ENCODE measurements at regions not wholly inside any gene's neighbourhood (a gene's known extent, or its start where the extent isn't known, plus 50 kb on each side); places are given as distances from the start of the nearest gene placed in this dataset.
"Not testable (repeated sequence)": the region's sequence is repeated elsewhere in the genome, so short reads cannot be mapped to it uniquely, and the experiment has no call there.

GRCh38 chr21:19353256-19353655 is 949.7 kb upstream of the TMPRSS15 start:
- no peak for DNase-seq (ENCODE audit: low read depth in 2 of 2)

DNA sequence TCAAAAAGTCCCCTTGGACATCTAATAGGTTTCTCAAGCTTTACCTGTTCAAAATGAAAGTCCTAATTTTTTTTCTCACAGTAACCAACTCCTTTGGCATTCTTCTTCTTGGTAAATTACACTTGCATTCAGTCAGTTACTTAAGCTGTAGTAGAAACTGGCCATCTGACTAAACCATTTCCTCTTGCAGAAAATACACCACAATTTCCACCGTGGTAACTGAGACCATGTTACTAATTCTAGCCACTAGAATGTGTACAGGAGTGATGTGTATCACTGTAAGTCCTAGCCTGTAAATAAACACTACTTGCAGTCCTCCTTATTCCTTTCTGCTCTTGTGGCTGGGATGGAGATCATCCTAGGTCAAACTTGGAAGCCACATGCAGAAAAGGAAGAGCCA is 965.4 kb upstream of the TMPRSS15 start:
- no peak for DNase-seq (ENCODE audit: low read depth in 2 of 2)

- no peak for DNase-seq (ENCODE audit: low read depth in 2 of 2)
Observed at GRCh38 chr21:19392390-19392789, 988.8 kb upstream of the TMPRSS15 start.

DNA sequence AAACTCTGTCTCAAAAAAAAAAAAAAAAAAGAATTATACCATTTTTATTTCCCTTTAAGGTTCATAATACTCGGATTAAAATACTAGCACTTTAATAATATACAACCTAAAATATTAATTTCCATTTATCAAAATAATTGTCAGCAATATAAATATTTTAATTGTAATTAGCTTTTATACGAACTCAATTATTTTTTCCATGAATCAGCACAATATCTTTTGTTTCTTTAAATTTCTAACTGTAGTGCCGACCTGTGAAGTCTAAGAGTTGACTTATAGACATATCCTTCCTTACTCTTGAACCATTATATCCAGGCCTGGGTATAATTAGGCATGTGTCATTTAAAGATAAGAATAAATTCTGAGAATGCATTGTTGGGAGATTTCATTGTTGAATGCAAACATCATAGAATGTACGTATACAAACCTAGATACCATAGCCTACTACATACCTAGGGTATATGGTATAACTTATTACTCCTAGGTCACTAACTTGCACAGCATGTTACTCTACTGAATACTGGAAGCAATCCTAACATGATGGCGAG is 996.7 kb upstream of the TMPRSS15 start:
- DNase-seq (ENCODE audit: low read depth in 2 of 2): no peak

- DNase-seq (ENCODE audit: low read depth in 2 of 2): no peak
Observed at GRCh38 chr21:19402870-19403269, 999.3 kb upstream of the TMPRSS15 start.

DNA sequence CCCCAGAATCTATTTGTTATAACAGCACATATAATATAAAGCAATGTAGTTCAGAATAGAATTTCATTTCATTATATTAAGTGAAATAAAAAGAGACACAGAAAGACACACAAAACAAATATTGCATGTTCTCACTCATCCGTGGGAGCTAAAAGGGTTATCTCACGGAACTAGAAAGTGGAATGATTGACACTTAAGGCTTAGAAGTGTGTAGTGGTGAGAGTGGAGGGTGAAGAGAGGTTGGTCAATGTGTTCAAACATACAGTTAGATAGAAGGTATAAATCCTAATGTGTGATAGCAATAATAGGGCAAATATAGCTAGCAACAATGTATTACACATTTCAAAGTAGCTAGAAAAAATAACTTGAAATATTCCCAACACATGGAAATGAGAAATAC is 1001.7 kb upstream of the TMPRSS15 start:
- no peak for DNase-seq (ENCODE audit: low read depth in 2 of 2)

DNA sequence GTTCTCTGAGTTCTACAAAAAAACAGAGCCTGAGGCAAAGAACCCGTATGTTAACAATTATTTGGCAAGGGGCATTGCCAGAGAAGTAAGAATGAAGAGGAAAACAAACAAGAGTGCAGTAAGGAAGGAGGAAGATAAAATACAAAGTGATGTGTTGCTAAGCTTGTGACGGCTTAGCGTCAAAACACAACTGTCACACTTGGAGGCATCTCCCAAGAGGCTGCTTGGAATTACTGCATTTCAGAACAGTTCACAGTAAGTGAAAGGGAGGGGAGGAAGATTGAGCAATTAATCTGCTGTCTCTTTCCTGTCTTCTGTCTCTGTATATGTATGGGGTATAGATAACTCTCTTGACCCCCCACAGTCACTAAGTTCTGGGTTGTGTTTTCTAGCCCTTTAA is 1017.0 kb upstream of the TMPRSS15 start:
- no peak for DNase-seq (ENCODE audit: low read depth in 2 of 2)

DNA sequence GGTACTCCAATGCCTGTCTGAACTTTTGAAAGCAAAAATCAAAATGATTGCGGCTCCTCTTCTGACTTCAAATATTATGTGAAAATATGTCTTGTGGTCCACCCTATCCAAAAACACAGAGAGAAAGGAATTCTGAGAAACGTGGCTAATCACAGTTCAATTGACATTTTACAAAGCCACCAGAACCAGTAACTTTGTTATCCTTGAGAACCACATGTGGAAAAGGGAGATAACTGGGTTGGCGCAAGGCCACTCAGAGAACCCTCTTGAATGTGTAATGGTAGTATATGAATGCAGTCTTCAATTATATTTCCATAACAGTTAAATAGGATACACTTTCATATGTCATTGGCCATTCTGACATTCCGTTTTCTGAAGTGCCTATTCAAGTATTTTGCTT is 1030.0 kb upstream of the TMPRSS15 start:
- DNase-seq (ENCODE audit: low read depth in 2 of 2): no peak

DNA sequence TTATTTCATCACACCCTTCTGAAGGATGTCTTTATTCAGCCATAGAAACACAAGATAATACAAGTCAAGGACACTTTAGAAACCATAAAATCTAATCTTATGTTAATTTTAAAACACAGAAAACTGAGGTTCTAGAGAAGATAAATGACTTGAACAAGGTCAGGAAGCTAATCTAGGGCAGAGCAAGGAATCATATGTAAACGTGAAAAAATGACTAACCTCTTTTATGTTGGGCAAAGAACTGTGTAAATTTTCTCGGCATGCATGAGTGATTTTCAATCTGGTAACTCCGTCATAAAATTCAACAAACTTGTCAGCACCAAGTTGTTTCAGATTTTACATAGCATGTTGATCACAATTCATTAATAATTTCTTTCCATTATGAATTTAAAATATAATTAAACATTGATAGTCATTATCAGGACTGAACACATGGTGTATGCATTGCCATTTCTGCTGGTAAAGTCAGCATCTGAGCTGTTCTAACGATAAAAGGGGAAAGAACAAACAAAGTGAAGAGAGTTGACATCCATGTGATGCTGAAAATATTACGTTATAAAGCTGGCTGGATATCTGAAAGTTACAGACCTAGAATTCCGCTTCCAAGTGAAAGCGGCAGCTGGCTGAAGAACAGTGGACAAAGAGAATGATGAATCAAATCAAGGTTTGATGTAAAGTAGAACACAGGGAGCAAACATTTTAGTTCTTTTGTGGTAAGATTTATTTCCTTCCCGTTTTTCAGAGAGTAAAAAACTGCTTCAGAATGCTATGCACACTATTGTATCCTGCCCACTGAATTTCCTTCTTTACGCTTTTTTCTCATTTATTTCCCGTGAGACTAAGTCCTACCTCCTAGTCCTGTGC is 1037.4 kb upstream of the TMPRSS15 start:
- DNase-seq (ENCODE audit: low read depth in 2 of 2): no peak

GRCh38 chr21:19458295-19458694 is 1054.7 kb upstream of the TMPRSS15 start:
- no peak for DNase-seq (ENCODE audit: low read depth in 2 of 2)

DNA sequence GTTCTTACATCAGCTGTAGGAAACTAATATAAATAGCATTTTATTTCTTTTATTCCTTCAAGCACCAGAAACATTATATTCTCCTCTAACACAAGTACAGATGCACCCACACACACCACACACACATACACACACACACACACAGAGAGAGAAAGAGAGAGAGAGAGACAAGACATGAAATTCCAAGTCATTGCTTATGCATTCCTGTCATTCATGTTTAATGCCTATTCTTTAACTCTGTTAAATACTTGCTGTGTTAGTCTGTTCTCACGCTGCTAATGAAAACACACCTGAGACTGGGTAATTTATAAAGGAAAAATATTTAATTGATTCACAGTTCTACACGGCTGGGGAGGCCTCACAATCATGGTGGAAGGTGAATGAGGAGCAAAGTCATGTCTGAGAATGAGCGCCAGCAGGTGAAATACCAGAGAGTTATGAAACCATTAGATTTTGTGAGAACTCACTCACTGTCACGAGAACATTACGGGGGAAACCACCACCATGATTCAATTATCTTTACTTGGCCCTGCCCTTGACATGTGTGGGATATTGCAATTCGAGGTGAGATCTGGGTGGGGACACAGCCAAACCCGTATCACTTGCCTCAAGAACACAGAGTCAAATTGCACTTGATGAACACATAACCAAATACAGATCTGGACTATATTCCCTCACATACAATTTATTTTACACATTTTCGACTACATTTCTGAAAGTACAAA is 1058.1 kb upstream of the TMPRSS15 start:
- DNase-seq (ENCODE audit: low read depth in 2 of 2): no peak

- no peak for DNase-seq (ENCODE audit: low read depth in 2 of 2)
Observed at GRCh38 chr21:19463966-19464365, 1060.4 kb upstream of the TMPRSS15 start.

GRCh38 chr21:19468991-19469715 is 1065.6 kb upstream of the TMPRSS15 start:
- DNase-seq (ENCODE audit: low read depth in 2 of 2): no peak

- no peak for DNase-seq (ENCODE audit: low read depth in 2 of 2)
Observed at GRCh38 chr21:19475525-19475924, 1071.9 kb upstream of the TMPRSS15 start.

- DNase-seq (ENCODE audit: low read depth in 2 of 2): no peak
Observed at GRCh38 chr21:19489930-19490329, 1086.3 kb upstream of the TMPRSS15 start.

- DNase-seq (ENCODE audit: low read depth in 2 of 2): no peak
Observed at GRCh38 chr21:19490481-19490880, 1086.9 kb upstream of the TMPRSS15 start.

DNA sequence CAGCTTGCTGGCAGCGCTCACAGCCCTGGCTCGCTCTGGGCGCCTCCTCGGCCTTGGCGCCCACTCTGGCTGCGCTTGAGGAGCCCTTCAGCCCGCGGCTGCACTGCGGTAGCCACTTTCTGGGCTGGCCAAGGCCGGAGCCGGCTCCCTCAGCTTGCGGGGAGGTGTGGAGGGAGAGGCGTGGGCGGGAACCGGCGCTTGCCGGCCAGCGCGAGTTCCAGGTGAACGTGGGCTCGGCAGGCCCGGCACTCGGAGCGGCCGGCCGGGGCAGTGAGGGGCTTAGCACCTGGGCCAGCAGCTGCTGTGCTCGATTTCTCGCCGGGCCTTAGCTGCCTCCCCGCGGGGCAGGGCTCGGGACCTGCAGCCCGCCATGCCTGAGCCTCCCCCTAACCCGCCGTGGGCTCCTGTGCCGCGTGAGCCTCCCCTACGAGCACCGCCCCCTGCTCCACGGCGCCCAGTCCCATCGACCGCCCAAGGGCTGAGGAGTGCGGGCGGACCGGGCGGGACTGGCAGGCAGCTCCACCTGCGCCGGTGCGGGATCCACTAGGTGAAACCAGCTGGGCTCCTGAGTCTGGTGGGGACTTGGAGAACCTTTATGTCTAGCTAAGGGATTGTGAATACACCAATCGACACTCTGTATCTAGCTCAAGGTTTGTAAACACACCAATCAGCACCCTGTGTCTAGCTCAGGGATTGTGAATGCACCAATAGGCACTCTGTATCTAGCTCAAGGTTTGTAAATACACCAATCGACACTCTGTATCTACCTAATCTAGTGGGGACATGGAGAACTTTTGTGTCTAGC is 1090.1 kb upstream of the TMPRSS15 start:
- DNase-seq (ENCODE audit: low read depth in 2 of 2): not testable (repeated sequence)

DNA sequence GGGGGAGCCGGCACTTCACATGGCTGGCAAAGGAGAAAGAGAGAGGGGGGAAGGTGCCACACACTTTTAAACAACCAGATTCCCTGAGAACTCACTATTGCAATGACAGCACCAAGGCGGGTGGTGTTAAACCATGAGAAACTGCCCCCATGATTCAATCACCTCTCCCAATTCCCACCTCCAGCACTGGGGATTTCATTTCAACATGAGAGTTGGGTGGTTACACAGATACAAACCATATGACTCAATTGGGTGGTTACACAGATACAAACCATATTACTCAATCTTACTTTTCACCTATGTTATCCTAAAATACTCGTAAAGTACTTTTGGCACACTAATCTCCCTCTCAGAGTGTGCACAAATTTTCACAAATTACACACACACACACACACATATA is 1097.5 kb upstream of the TMPRSS15 start:
- DNase-seq (ENCODE audit: low read depth in 2 of 2): no peak

DNA sequence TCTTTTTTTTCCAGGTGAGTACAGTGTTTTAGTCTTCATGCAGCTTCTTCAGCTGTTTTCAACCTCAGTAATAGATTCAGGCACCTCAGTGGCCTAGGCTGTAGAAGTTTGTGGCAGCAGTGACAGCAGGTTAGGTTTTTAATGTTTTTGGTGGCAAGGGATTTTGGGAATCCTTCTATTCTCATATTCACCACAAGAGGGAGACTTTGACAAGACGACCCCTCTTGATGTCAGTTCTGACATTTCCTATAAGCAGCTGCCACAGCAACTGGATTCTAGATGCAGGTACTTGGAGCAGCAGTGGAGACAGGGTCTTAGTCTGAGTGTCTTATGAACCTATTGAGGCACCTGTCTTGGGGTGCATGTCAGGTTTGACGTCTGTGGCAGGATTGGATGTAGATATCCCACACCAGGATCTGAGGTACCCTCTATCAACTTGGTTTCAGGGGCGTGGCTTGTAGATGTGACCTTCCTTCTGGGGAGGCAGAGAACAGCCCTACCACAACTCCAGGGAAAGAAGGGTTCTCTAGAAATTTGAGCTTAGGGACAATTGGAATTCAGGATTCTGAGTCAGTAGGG is 1104.2 kb upstream of the TMPRSS15 start:
- no peak for DNase-seq (ENCODE audit: low read depth in 2 of 2)

- DNase-seq (ENCODE audit: low read depth in 2 of 2): no peak
Observed at GRCh38 chr21:19508442-19508841, 1104.9 kb upstream of the TMPRSS15 start.

GRCh38 chr21:19508844-19509243 is 1105.3 kb upstream of the TMPRSS15 start:
- no peak for DNase-seq (ENCODE audit: low read depth in 2 of 2)
